ENCODE measurements at regions not wholly inside any gene's neighbourhood (a gene's known extent, or its start where the extent isn't known, plus 50 kb on each side); places are given as distances from the start of the nearest gene placed in this dataset.

DNA sequence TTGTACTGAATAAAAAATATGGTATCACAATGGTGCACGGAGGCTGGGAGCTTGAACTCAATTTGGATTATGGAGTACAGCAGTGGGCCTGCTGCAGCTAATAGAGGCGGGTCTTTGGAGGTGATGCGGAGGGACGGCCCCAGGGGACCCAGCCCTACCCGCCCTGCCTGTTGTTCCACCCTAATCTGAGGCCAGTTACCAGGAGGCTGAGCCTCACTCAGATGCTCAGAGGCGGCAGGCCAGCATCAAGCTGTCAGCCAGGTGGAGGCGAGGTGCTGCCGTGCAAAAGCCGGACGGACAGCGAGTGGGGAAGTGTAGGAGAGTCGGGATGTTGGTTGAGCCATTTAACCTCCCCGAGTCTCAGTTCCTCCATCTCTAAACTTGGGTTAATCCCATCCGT is 218.5 kb upstream of the RGMA start:
- Mint-ChIP-seq H3K27me3 (ENCODE audit: low read depth, unreplicated experiment) (peaks cover 13% of the 10 kb centered on the region), H3K36me3 (ENCODE audit: low read depth, unreplicated experiment) (no peaks in the 10 kb centered on the region), H3K9me3 (ENCODE audit: unreplicated experiment) (no peaks in the 10 kb centered on the region), H3K27ac (ENCODE audit: unreplicated experiment) (no peak overlapping the region), H3K4me1 (ENCODE audit: low read depth, unreplicated experiment) (peaks cover 3% of the 10 kb centered on the region), H3K4me3 (ENCODE audit: unreplicated experiment) (no peak overlapping the region)
- Histone ChIP-seq H3K79me2 (ENCODE audit: insufficient read depth, low read length) (no peaks in the 10 kb centered on the region), H3K4me1 (ENCODE audit: insufficient read depth, low read length) (no peaks in the 10 kb centered on the region), H3K9ac (ENCODE audit: low read length) (no peak overlapping the region), H4K20me1 (ENCODE audit: insufficient read depth, low read length) (no peaks in the 10 kb centered on the region), H3K9me3 (ENCODE audit: insufficient read depth, low read depth, low read length) (no peaks in the 10 kb centered on the region), H3K27me3 (ENCODE audit: insufficient read depth, low read length) (no peaks in the 10 kb centered on the region), H3K27ac (ENCODE audit: low read depth, low read length) (no peak overlapping the region), H3K4me2 (ENCODE audit: low read length) (no peak overlapping the region), H3K36me3 (ENCODE audit: insufficient read depth, low read length) (no peaks in the 10 kb centered on the region), H2AFZ (ENCODE audit: low read depth, low read length) (no peak overlapping the region), H3K4me3 (ENCODE audit: insufficient read depth, low read depth, low read length) (no peak overlapping the region)
- TF ChIP-seq, protein P1, sequence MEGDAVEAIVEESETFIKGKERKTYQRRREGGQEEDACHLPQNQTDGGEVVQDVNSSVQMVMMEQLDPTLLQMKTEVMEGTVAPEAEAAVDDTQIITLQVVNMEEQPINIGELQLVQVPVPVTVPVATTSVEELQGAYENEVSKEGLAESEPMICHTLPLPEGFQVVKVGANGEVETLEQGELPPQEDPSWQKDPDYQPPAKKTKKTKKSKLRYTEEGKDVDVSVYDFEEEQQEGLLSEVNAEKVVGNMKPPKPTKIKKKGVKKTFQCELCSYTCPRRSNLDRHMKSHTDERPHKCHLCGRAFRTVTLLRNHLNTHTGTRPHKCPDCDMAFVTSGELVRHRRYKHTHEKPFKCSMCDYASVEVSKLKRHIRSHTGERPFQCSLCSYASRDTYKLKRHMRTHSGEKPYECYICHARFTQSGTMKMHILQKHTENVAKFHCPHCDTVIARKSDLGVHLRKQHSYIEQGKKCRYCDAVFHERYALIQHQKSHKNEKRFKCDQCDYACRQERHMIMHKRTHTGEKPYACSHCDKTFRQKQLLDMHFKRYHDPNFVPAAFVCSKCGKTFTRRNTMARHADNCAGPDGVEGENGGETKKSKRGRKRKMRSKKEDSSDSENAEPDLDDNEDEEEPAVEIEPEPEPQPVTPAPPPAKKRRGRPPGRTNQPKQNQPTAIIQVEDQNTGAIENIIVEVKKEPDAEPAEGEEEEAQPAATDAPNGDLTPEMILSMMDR (IDR thresholded peaks at IDR 0.05; ENCODE audit: insufficient read depth, low read depth, low read length), result no peak
- no peak for TF ChIP-seq EZH2 (IDR thresholded peaks at IDR 0.05; ENCODE audit: insufficient read depth, low read length)
- FAIRE-seq (no peak), DNase-seq (ENCODE audit: low read depth) (no peak)

DNA sequence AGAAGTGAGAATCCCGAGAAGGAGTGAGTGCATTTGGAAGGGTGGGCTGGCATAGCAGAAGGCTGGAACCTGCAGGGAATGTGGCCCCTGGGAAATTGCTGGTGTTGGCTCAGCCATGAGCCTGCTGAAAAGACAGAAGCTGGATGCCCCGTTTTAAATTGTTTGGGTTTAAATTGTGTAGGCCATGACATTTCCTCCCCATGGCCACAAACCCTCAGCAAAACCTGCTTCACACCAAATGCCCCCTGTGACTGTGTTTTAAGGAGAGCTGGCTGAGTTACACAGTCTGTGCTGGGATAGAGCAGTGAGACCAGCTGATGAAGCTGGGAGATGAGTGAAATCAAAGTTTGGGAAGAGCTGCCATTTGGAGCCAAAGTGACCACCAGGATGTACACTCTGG is 216.3 kb upstream of the RGMA start:
- FAIRE-seq (no peak), DNase-seq (ENCODE audit: low read depth) (no peak)
- Mint-ChIP-seq H3K4me1 (ENCODE audit: low read depth, unreplicated experiment) (no peaks in the 10 kb centered on the region), H3K4me3 (ENCODE audit: unreplicated experiment) (no peak overlapping the region), H3K27ac (ENCODE audit: unreplicated experiment) (no peak overlapping the region), H3K36me3 (ENCODE audit: low read depth, unreplicated experiment) (no peaks in the 10 kb centered on the region), H3K27me3 (ENCODE audit: low read depth, unreplicated experiment) (peaks cover 16% of the 10 kb centered on the region), H3K9me3 (ENCODE audit: unreplicated experiment) (no peaks in the 10 kb centered on the region)
- Histone ChIP-seq H3K9ac (ENCODE audit: low read length) (no peak overlapping the region), H4K20me1 (ENCODE audit: insufficient read depth, low read length) (no peaks in the 10 kb centered on the region), H2AFZ (ENCODE audit: low read depth, low read length) (no peak overlapping the region), H3K9me3 (ENCODE audit: insufficient read depth, low read depth, low read length) (no peaks in the 10 kb centered on the region), H3K27me3 (ENCODE audit: insufficient read depth, low read length) (no peaks in the 10 kb centered on the region), H3K4me2 (ENCODE audit: low read length) (no peak overlapping the region), H3K79me2 (ENCODE audit: insufficient read depth, low read length) (no peaks in the 10 kb centered on the region), H3K4me3 (ENCODE audit: insufficient read depth, low read depth, low read length) (no peak overlapping the region), H3K27ac (ENCODE audit: low read depth, low read length) (no peak overlapping the region), H3K4me1 (ENCODE audit: insufficient read depth, low read length) (no peaks in the 10 kb centered on the region), H3K36me3 (ENCODE audit: insufficient read depth, low read length) (no peaks in the 10 kb centered on the region)
- TF ChIP-seq EZH2 (IDR thresholded peaks at IDR 0.05; ENCODE audit: insufficient read depth, low read length), result no peak
- TF ChIP-seq, protein P1 (IDR thresholded peaks at IDR 0.05; ENCODE audit: insufficient read depth, low read depth, low read length), result no peak

DNA sequence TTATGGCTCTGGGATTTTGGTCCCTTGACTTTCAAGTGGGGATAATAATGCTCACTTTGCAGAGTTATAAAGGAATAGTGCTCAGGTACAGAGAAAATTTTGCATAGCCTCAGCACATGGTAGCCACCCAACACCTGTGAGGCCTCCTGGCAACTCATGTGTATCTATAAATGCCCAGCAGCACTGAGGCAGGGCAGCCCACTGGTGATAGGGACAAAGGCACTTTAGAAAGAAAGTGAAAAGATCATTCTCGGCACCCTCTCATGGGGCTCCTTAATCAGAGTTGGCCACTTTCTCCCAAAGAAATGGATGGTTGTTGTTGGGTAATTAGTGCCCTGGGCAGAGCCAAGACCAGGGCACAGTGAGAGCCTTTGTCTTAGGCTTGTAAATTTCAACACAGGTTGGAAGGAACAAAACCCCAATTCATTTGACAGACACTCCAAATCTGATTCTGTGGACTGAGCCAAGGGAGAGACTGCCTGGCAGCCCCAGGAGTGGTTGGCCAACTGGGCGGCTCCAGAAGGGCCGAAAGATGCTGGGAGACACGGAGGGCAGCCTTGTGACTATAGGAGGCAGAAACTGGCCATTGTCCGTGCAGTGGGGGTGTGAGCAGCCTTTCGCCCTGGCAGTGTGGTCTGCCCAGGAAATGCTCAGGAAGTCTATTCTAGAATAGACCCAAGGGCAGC is 213.2 kb upstream of the RGMA start:
- Mint-ChIP-seq H3K4me3 (ENCODE audit: unreplicated experiment) (no peak overlapping the region), H3K27ac (ENCODE audit: unreplicated experiment) (no peak overlapping the region), H3K36me3 (ENCODE audit: low read depth, unreplicated experiment) (no peaks in the 10 kb centered on the region), H3K9me3 (ENCODE audit: unreplicated experiment) (no peaks in the 10 kb centered on the region), H3K27me3 (ENCODE audit: low read depth, unreplicated experiment) (peaks cover 16% of the 10 kb centered on the region), H3K4me1 (ENCODE audit: low read depth, unreplicated experiment) (no peaks in the 10 kb centered on the region)
- H3K4me1 ChIP-seq (ENCODE audit: insufficient read depth, low read length), result no peaks in the 10 kb centered on the region
- H2AFZ ChIP-seq (ENCODE audit: low read depth, low read length), result no peak overlapping the region
- no peaks in the 10 kb centered on the region for H3K27me3 ChIP-seq (ENCODE audit: insufficient read depth, low read length)
- no peaks in the 10 kb centered on the region for H4K20me1 ChIP-seq (ENCODE audit: insufficient read depth, low read length)
- FAIRE-seq (no peak), DNase-seq (ENCODE audit: low read depth) (no peak)
- H3K9ac ChIP-seq (ENCODE audit: low read length), result no peak overlapping the region
- no peak overlapping the region for H3K4me2 ChIP-seq (ENCODE audit: low read length)
- H3K27ac ChIP-seq (ENCODE audit: low read depth, low read length), result no peak overlapping the region
- no peaks in the 10 kb centered on the region for H3K36me3 ChIP-seq (ENCODE audit: insufficient read depth, low read length)
- TF ChIP-seq EZH2 (IDR thresholded peaks at IDR 0.05; ENCODE audit: insufficient read depth, low read length), result no peak
- TF ChIP-seq, protein P1 (IDR thresholded peaks at IDR 0.05; ENCODE audit: insufficient read depth, low read depth, low read length), result no peak
- H3K4me3 ChIP-seq (ENCODE audit: insufficient read depth, low read depth, low read length), result no peak overlapping the region
- no peaks in the 10 kb centered on the region for H3K9me3 ChIP-seq (ENCODE audit: insufficient read depth, low read depth, low read length)
- H3K79me2 ChIP-seq (ENCODE audit: insufficient read depth, low read length), result no peaks in the 10 kb centered on the region
